AG04449 (cell line): ENCODE measurements at regions not wholly inside any gene's neighbourhood (a gene's known extent, or its start where the extent isn't known, plus 50 kb on each side); places are given as distances from the start of the nearest gene placed in this dataset.

Experiments
- CTCF ChIA-PET: fragments of 350-600 bp; formaldehyde crosslinking; extraction: SDS; loops from one replicate; lab custom pipeline; 2021; ENCODE audit warnings: antibody characterized with exemption; lab: Yijun Ruan, JAX
- POLR2A ChIA-PET: fragments of 400-600, 350-600 bp; formaldehyde crosslinking; extraction: SDS; loops from one replicate; lab custom pipeline; 2020; ENCODE audit warnings: antibody characterized with exemption, inconsistent platforms; lab: Yijun Ruan, JAX
- DNase-seq: peaks from one replicate; pipeline ENCODE4 v3.0.0-alpha.2; 2010; ENCODE audit warnings: low read depth, low spot score
- H3K4me3 ChIP-seq: 2 replicates; pipeline ENCODE4 v1.5.1; 2011; ENCODE audit warnings: low read depth, mild to moderate bottlenecking, control low read depth, low read length
- TF ChIP-seq, protein P1 (sequence below): IDR thresholded peaks from one replicate; pipeline ENCODE4 v1.5.1; 2011; ENCODE audit warnings: mild to moderate bottlenecking, moderate library complexity, low read length, control low read depth, inconsistent platforms; ENCODE audit not compliant: insufficient read depth; ENCODE audit errors: missing control alignments

DNA sequence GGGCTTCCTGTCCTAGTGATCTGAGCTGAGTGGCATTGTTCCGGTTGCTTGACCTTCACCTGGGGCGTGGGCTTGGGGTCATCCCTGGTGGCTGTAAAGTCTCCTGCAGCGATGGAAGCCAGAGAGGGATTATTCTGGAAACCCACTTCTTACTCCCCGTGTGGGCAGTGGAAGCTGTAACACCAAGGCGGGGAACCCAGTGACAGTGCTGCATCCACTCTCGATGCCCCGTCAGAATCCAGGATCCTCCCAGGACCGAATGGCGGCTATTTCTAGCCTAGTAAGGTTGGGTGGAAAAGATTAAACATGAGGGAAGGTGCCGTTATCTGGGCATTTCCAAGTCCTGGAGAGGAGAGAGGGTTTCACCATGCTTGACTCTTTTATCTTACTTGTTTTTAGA, 280.6 kb downstream of the ZNF536 start:
- no peak overlapping the region for H3K4me3 ChIP-seq
- TF ChIP-seq, protein P1, sequence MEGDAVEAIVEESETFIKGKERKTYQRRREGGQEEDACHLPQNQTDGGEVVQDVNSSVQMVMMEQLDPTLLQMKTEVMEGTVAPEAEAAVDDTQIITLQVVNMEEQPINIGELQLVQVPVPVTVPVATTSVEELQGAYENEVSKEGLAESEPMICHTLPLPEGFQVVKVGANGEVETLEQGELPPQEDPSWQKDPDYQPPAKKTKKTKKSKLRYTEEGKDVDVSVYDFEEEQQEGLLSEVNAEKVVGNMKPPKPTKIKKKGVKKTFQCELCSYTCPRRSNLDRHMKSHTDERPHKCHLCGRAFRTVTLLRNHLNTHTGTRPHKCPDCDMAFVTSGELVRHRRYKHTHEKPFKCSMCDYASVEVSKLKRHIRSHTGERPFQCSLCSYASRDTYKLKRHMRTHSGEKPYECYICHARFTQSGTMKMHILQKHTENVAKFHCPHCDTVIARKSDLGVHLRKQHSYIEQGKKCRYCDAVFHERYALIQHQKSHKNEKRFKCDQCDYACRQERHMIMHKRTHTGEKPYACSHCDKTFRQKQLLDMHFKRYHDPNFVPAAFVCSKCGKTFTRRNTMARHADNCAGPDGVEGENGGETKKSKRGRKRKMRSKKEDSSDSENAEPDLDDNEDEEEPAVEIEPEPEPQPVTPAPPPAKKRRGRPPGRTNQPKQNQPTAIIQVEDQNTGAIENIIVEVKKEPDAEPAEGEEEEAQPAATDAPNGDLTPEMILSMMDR = no peak
- no peak for DNase-seq
- CTCF ChIA-PET = interaction anchor here (2.2 to 2.5 kb wide), 2 partner anchors 13 to 17 kb away, joined by 7 to 10 read pairs; no protein-coding TSS in a partner anchor
- POLR2A ChIA-PET = no interaction called here

- TF ChIP-seq, protein P1 = no peak
- H3K4me3 ChIP-seq = no peak overlapping the region
- ChIA-PET POLR2A (no interaction called here), CTCF (interaction anchor here (0.8 to 2.5 kb wide), 6 partner anchors 15 to 930 kb away, joined by 3 to 10 read pairs (median 4); no protein-coding TSS in a partner anchor)
- no peak for DNase-seq
Observed at GRCh38 chr19:30651691-30652090, 279.5 kb downstream of the ZNF536 start.

DNA sequence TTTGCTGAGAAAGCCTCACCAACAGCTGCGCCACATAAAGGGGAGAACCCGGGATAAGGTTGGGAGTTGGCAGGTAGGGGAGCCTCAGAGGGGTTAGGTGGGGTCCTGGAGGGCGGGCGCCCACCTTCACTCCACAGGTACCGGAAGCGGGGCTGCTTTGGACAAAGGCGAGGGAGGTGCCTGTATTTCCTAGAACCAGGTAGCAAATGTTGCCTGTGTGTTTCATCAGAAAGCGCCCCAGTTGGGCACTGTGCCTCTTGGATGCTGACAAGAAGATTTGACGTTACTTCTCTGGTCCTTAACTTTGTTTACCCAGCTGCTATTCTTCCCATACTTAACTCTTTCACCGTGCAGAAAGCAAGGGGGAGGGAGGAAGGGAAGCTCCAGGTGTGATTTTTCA, 278.9 kb downstream of the ZNF536 start:
- ChIA-PET CTCF (interaction anchor here (0.8 to 2.2 kb wide), 7 partner anchors 11 to 930 kb away, joined by 3 to 7 read pairs (median 4); no protein-coding TSS in a partner anchor), POLR2A (no interaction called here)
- TF ChIP-seq, protein P1 = no peak
- no peak for DNase-seq
- no peak overlapping the region for H3K4me3 ChIP-seq

- POLR2A ChIA-PET = interaction anchor here (0.7 kb wide), 1 partner anchor 1763 kb away, joined by 3 read pairs; no protein-coding TSS in a partner anchor
- DNase-seq = peak; percentile 12
- TF ChIP-seq, protein P1 = peak; percentile 70
- H3K4me3 ChIP-seq = no peak overlapping the region
- CTCF ChIA-PET = interaction anchor here (0.6 to 2.6 kb wide), 13 partner anchors 8 to 933 kb away, joined by 3 to 10 read pairs (median 6); no protein-coding TSS in a partner anchor
Observed at GRCh38 chr19:30649934-30650614, 277.9 kb downstream of the ZNF536 start.

DNA sequence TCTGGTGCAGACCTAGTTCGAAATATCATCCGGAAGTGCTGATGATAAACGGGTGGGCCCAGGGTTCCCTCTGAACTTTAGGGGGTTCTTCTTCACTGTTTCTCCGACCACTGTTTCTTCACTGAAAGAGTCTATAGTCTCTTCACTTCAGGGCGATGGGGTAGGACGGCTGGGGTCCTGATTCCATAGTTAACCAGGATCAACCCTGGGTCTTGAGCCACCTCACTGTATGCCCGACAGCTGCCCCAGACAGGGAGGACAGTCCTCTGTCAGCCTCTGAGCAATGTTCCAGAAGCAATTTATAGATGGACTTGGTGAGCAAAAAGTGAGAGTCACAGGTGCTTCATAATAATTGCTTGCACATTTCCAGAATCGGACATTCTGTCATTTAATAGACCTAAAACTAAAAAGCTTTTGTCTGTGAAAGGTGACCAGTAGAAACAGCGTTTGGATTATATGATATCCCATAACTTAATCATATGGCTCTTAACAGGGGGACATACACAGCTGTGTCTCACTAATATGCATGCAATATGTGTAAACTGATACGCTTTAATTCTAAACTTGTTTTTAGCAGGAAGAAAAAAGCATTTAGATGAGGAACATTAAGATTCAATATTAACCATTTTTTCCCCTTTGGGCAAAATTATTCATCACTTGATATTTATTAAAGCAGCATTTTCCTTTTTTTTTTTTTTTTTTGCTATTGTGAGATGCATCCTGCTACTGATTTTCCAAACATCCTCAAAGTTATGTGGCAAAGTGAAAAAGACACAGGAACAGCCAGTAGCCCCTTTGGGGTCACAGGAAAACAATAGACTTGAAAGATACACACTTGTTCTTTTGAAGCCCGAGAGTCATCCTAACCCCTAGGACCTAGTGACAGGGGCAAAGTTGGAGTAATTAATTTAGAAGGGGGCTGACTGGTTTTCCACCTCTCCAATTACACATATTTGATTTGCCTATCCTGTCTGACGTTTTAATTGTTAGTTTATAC, 277.0 kb downstream of the ZNF536 start:
- H3K4me3 ChIP-seq = no peak overlapping the region
- ChIA-PET CTCF (interaction anchor here (0.6 to 2.6 kb wide), 15 partner anchors 9 to 932 kb away, joined by 3 to 10 read pairs (median 6); no protein-coding TSS in a partner anchor), POLR2A (no interaction called here)
- no peak for DNase-seq
- TF ChIP-seq, protein P1 = no peak
